ENCODE measurements at regions not wholly inside any gene's neighbourhood (a gene's known extent, or its start where the extent isn't known, plus 50 kb on each side); places are given as distances from the start of the nearest gene placed in this dataset.
"Not testable (repeated sequence)": the region's sequence is repeated elsewhere in the genome, so short reads cannot be mapped to it uniquely, and the experiment has no call there.

DNA sequence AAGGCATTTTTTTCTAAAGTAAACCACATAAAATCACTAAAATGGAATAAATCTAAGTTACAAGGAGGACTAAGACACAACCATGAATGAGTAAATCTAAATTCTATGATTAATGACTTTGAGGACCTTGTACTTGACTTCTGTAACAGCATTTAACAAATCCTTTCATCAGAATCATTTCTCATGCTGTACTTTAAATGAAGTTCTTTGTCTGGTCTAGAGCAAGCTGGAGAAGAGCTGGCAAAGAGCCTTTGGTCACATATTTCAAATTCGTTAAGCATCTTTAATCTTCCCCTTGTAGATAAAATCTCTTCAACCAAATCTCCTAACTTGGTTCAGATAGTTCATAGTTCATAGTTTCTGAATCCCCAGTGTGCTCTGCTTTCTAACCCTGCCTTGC, 405.4 kb downstream of the PTPRC start:
- no peak for DNase-seq

DNA sequence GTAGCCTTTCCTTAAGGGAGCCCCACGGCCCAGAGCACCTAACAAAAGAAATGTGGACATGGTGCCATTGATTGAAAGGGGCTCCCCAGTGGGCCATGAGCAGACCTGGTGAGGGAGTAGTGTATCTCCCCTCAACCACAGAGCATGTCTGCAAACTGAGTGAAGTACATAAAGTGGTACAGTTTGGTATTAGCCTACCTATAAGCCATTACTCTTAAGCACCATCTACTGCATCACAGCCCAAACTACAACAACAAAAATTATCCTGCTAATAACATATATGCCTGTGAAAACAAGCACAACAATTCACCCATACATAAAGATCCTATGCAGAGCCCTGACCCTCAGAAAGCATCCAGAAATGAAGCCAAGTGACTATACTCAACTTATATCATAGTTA, 407.8 kb downstream of the PTPRC start:
- DNase-seq: no peak

GRCh38 chr1:199054694-199055093, 415.9 kb downstream of the PTPRC start:
- DNase-seq: no peak

DNA sequence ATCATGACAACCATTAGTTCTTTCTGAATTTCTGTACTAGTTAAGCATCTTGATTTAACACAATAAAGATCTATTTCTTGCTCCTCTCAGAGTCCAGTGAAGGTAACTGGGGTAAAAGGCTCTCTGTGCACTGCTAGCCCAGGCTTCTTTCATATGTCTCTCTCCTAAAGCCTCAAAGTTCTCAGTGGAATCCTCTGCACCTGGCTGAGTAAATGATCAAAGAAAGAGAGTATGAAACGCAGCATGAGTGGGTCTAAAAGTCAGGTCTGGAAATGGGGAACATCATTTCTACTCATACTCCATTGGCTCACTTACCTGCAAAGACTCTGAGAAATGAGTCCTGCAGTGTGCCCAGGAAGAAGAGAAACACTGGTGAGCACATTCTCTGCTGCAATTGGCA, 418.5 kb downstream of the PTPRC start:
- no peak for DNase-seq

DNA sequence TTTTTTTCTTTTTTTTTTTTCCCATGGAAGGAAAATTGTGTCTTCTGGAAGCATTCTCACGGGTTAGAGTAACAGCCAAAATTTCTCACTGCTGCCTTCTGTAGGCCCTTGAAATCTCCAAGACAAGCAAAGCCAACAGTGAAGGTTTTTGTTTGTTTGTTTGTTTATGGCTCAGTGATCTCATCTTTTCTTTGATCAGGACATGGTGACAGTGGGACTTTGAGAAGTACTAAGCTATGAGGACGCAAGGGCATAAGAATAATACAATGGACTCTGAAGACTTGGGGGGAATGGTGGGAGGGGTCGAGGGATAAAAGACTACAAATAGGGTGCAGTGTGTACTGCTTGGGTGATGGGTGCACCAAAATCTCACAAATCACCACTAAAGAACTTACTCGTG, 419.4 kb downstream of the PTPRC start:
- DNase-seq: peak in 1 of 3 donors; percentile 8

- DNase-seq: no peak
Observed at GRCh38 chr1:199064971-199065370, 426.1 kb downstream of the PTPRC start.

GRCh38 chr1:199067483-199067882, 428.6 kb downstream of the PTPRC start:
- DNase-seq: no peak

DNA sequence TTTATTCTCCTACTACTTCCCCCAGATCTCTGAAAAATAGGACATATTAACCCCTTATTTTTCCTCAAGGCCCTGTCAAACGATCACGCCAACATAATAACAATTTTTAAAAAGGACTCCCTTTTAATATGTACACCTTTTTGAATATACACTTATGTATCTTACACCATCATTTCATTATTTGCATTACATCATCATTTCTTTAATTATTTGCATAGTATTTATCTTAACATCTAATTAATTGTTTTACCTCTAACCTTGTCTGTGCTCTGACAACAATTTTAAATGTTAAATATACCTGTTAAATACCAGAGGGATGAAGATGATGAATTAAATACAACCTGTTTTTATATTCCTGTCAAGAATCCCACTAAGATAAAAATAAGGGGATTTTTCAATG, 432.2 kb downstream of the PTPRC start:
- no peak for DNase-seq

- DNase-seq: no peak
Observed at GRCh38 chr1:199073166-199073565, 434.3 kb downstream of the PTPRC start.

GRCh38 chr1:199075792-199076191, 437.0 kb downstream of the PTPRC start:
- DNase-seq: no peak

- no peak for DNase-seq
Observed at GRCh38 chr1:199079994-199080393, 441.2 kb downstream of the PTPRC start.

DNA sequence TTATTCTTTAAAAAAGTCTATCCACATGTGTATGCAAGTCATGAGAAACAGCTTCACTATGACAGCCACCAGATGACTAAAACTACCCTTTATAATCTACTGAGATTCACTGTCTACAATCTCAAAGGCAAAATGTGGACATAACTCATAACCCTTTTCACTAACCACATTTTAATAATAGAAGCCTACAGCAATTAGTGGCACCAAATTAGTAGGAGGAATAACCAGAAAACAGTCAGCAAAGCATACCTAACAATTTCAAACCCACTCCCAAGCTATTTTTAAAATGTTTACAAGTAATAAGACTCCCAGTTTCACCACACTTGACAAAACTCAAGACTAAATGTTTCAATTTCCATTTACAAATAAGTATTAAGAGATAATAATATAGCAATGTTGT, 442.9 kb downstream of the PTPRC start:
- no peak for DNase-seq

DNA sequence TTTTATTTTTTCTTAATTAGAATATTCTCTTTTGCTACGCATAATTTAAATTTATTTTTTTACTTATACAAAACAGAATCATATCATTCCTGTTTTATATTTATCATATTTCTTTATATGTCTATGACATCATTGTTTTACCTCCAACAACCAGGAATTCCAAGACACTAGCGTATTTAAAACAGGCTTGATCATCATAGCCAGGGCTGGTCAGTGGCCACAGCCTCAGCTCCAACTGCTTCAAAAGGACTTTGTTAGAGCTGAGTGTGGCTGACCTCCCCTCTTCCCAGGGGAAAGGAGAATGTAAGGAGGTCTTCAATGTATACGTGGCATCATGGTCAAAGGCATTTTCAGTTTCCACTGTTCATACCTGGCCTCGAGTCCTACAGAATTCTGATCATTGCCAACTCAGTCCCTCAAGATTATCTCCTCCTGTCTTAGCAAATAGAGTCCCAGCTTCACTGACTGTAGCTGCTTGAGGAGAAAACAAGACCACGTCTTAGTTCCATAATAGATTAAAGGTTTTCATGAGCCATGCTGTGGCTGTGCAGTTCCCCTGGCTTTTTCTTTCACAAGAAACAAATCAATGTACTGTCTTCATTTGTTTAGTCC, 444.0 kb downstream of the PTPRC start:
- no peak for DNase-seq

- peak in 1 of 3 donors; percentile 4 for DNase-seq
Observed at GRCh38 chr1:199083680-199084079, 444.8 kb downstream of the PTPRC start.

DNA sequence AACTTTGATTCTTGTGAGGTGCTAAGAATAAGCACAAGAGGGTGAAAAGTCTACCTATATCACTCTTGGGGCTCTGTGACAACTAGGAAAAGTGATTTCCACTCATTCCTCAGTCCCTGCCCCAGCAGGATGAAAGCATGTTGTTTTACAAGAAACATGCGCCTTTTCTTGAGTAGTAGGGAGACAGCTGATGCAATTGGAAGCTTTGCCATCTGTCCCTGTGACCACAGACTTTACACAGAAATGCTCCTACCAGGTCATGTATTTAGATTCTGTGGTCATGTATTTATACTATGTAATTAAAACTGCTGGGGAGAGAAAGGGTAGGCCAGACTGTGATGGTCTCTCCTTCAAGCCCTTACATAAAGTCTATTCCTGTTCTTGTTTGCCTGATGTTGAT, 445.5 kb downstream of the PTPRC start:
- DNase-seq: peak in 1 of 3 donors; percentile 14

GRCh38 chr1:199085903-199086302, 447.1 kb downstream of the PTPRC start:
- DNase-seq: no peak

DNA sequence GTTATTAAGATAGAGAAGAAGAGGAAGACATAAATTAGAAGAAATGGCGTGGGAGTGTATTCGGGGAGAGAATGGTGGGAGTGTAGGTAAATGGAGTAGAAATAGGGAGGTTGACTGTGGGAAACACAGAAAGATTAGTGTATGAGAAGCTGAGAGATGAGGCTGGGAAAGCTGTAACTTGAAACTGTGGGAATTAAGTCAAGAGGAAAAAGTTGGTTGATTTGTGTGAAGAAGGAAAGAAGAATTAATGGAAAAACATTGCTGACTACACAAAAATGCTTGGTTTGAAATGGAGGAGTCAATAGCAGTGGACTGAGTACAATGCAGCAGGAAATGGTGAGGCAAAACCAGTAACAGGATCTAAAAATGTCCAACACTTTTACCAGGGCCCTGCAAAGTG, 448.3 kb downstream of the PTPRC start:
- no peak for DNase-seq

- DNase-seq: no peak
Observed at GRCh38 chr1:199089393-199090122, 450.7 kb downstream of the PTPRC start.

GRCh38 chr1:199095628-199096027, 456.8 kb downstream of the PTPRC start:
- not testable (repeated sequence) for DNase-seq

- no peak for DNase-seq
Observed at GRCh38 chr1:199096591-199096990, 457.8 kb downstream of the PTPRC start.

- DNase-seq: no peak
Observed at GRCh38 chr1:199098468-199098867, 459.6 kb downstream of the PTPRC start.

GRCh38 chr1:199101139-199101538, 462.3 kb downstream of the PTPRC start:
- no peak for DNase-seq

- DNase-seq: no peak
Observed at GRCh38 chr1:199101635-199102034, 462.8 kb downstream of the PTPRC start.

- DNase-seq: no peak
Observed at GRCh38 chr1:199102239-199102638, 463.4 kb downstream of the PTPRC start.

Measured in muscle of back (tissue), 3 donors.